NCI-H1092 (cell line): ENCODE measurements at regions not wholly inside any gene's neighbourhood (a gene's known extent, or its start where the extent isn't known, plus 50 kb on each side); places are given as distances from the start of the nearest gene placed in this dataset.
A peak's percentile ranks its signal among the peaks of the same experiment; 100 is the strongest.

Source experiments
- DNase-seq: peaks from one replicate; lab custom pipeline; 2025; lab: John Stamatoyannopoulos, UW

DNA sequence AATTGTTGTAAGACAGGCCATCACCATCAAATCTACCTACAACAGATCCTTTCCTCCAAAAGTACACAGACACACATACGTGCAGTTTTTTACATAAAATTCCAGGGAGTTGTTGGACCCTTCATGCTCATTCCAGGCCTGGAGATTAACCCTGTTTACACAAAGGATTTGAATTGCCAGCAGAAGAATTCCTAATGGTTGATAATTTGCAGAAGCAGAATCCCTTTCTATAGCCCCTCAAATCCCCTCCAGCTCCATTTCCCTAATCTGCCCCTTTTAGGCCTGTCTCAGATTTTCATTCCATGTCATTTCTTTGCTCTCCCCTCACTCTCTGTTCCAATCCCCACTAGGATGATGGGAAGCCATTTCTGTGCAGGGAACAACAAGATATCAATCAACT is 102.9 kb upstream of the TOX3 start:
- DNase-seq: no peak

DNA sequence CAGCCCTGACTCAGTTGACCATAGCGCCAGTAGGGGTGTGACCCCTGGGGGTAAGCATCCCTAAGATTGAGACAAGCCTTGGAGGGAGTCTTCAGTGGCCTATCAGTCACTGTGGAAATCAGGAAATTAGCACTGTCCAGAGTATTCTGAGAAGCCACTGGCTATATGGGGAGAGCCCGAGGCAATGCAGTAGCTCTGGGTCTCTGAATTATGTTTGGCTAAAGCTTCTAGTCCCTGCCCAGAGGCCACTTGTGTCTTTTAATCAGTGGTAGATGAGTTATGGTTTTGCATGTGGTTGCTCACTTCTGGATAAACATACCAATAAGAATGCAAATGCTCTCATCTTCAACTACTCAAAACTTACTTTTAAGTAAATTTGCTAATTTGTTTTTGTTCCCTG is 100.6 kb upstream of the TOX3 start:
- DNase-seq: no peak

DNA sequence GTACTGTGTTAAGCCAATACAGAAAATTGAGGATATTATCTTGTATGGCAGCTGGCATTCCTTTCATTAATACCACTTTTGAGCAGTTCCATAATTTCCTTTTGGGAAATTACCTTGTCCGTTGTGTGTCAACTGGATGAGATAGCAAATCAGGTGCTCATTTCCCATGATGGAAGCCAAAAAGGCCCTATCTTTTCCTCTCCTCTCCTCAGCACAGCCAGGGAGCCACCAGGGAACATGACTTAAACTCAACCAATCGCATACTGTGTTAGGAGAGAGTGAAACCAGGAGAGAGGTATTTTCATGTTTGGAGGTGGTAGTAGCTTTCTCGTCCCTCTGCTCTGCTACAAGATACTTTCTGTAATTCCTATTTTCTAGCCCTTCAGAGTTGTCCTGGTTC is 96.1 kb upstream of the TOX3 start:
- no peak for DNase-seq

DNA sequence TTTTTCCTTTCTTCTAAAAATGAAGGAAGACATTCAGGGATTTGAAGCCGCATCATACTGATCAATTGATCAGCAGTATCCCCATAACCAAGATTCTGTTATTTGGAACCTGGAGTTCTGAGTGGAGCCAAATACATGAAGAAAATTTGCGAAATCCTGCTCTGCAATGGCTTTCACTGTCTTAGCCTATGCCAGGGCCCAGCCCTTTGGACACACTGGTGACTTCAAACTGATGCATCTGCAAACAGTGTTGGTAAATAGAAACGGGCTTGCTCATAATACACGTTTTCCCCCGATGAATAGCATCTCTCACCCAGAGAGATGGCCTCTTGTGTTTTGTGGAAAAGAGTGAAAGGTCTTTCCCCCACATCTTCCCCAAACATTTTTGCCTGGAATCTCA is 87.6 kb upstream of the TOX3 start:
- DNase-seq: no peak

DNA sequence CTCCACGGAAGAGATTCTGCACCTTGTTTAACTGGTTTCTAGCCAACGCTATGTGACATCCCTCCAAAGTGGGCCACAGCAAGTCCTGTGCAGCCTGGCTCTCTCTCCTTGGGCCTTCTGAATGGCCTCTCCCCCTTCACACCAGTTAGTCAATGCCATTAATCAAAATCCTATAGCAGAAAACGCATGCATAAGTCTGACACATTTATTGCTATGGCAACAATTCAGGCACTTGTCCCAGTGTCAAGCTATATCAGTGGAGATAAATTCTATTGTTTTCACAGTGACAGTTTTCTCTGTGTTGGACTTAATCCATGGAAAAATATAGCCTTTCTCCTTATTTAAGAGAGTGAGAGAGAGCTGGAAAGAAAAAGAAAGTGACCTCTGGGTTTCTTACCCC is 87.2 kb upstream of the TOX3 start:
- no peak for DNase-seq

DNA sequence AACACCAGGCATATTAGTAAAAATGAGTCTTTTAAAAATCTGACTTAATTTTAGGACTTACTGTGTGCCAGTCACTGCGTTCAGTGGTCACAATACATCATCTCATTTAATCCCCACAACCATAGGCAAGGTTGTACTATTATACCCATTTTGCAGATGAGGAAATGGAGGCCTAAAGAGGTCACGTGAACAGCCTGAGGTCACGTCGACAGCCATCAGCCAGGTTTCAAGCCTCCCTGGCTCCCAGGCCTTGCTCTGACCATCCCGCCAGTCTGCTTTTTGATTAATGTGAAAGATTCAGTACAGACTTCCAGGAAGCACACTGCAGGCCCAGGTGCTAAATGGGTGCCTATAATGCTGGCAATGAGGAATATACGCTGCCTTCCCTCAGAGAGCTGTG is 86.3 kb upstream of the TOX3 start:
- no peak for DNase-seq

DNA sequence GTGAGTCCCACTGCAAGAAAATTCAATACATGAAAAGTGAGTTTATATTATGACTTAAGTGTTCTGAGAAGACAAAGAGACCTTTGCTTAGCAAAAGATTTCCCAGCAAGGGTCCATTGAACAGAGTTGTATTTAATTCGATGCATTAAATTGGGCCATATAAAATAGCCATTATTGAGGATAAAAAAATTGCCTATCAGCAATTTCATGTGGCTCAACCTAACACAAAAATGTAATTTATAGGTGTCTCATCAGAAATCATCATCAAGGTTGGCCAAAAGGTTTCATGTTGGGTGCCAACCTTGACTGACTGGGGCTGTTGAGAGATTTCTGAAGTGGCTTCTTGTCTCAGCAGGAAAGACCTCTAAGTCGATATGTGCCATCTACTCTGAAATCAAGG is 84.8 kb upstream of the TOX3 start:
- DNase-seq: no peak

DNA sequence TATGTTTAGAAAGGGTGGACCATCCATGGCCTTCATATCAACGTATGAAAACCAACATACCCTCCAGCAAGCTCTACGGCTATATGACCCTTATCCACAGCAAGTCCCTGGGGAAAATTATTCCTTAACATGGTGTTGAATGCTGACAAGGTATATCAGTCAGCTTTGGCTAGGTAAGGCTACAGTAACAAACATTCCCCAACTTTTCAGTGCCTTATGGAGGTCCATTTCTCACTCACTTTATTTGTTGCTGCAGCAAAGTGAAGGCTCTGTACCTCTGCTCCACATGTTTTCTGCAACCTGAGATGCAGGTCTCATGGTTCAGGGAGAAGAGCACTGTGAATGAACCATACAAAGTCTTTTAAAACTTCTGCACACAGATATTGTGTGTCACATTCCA is 83.8 kb upstream of the TOX3 start:
- no peak for DNase-seq

DNA sequence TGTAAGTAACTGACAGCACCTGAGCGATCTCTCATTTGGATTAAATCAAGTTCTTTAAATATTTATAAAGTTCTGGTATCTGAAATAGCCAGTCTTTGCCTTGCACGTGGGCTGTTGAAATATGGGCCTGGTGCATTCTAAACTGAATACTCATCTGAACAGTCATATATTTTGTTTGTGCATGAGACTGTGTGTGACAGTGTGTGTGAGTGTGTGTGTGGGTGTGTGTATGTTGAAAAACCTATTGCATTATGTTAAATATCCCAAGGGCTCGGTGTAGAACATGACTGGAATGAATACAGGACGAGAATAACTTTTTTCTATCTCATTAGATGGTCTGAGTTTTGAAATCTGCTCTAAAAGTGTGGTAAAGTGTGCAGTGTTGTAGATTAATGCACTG is 82.4 kb upstream of the TOX3 start:
- DNase-seq: no peak

DNA sequence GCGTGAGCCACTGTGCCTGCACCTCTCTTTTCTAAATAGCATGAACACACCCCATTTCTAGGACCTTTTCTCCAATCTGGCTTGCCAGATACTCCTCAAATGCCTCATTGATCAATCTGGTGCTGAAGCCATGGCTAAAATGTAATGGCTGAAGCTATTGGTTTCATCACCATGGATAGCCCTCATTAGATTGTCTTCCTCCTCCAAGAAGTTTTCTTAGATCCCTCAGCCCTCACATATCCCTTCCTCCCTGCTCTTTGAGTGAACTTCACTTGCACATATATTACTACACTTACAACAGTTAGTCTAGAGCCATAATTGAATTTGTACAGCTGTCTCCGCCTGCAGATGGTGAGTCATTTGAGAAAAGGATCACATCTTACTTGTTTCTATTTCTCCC is 77.9 kb upstream of the TOX3 start:
- no peak for DNase-seq

DNA sequence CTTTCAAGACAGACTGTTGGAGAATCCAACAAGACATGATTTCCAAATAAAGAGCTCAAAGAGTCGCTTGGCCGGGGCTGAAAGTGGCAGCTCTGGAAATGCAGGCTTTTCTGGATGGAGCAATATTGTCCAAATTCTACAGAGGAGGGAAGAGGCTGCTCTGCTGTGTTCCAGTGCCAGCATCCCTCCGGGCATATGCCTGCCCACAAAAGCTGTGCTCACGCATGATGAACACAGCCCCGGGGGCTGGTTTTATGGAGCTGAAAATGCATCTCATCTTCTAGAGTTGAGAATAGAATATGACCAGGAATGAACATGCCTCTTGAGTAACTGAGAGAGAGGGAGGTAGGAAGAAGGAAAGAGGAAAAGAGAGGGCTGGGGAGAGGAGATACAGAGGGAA is 74.7 kb upstream of the TOX3 start:
- no peak for DNase-seq

DNA sequence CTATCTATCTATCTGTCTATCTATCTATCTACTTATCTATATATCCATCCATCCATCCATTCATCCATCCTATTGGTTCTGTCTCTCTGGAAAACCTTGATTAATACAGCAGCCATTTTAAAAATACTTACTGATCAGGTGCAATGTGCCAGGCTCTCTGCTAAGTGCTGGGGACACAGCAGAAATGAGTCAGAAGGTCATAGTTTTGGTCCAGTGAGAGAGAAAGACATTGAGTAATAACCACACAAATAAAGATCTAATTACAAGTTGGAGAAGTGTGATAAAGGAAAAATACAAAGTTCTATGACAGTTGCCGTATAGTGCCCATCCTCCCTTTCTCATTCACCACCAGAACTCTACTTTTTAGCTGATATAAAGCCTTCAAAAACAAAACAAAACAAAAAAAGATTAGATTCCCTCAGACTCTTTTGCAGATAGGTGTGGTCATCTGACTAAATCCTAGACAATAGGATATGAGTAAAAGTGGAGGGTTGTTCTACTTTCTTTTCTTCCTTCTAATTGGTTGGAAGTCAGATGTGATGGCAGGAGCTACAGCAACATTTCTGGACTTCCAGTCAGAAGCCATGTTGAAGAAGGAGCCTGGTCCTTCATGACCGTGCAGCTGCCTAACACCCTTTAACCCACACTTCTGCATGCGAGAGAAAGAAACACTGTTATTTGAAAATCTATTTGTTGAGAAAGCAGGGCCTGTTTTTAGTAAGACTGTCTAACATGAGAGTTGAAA is 72.0 kb upstream of the TOX3 start:
- no peak for DNase-seq

DNA sequence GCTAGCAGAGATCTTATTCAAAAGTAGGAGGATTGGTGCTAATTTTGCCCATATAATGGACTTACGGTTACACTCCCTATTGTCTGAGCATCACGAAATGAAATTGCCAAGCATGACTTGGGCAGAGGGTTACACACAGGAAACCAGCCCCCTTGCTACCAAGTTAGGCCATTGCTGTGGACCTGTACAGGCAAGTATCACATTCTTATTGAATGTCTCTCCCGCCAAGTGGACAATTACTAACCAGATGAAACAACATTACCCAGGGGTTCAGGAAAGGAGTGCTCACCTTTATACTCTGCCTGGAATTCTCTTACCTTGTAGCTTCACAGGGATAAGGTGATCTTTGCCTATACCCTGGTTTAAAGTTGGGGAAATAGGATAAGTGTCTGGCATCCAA is 70.6 kb upstream of the TOX3 start:
- DNase-seq: no peak

DNA sequence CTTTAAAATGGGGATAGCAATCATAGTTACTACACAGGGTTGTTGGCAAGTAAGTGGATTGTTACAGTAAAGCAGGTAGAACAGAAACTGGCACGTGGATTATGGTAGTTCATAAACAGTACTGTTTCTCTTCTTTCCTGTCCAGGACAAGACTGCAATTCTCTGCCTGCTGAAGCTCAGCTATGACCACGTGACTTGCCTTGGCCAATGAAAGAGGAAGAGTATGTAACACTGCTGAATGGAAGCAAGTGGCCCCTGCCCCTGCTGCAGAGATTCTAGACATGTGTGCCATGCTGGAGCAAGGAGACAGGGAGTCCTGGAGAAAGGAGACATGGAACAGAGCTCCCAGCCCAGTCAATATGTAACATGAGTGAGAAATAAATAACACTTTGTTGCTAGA is 66.6 kb upstream of the TOX3 start:
- no peak for DNase-seq

DNA sequence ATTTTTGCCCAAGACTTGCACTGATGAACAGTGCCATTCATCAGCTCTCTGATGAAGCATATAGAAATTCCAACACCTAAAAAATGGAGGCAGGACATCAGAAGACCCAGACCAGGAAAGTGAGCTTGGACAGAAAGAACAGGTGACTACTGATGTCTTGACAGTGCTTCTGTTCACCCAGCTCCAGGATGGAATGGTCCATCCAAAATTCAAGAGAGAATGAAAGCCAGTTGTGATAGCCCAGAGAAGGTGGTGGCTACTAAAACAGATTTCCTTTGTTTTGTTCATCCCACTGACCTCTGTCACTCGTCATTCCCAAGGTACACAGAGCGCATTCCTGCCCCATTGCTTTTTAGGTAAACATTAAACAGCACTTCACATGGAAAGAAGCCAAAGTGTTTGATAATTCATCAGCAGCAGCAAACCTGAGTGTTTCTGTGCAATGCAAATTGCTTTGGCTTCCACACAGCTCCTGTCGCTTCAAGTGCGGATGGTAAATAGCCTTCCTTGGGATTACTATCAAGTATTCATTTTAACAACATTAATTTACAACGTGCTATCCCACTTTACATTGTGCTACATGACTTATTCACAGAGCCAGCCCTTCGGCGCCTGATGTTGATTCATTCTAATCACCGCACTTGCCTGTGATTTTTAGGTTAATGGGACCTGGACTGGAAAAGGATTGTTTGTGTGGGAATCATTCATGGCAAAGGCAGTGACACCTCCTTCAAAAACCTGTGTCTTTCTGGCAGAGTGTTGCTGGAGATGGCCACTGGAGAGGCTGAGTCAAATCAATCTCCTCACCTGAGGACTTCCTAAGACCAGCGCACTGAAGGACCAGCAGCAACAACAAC is 65.1 kb upstream of the TOX3 start:
- peak; percentile 52 for DNase-seq

DNA sequence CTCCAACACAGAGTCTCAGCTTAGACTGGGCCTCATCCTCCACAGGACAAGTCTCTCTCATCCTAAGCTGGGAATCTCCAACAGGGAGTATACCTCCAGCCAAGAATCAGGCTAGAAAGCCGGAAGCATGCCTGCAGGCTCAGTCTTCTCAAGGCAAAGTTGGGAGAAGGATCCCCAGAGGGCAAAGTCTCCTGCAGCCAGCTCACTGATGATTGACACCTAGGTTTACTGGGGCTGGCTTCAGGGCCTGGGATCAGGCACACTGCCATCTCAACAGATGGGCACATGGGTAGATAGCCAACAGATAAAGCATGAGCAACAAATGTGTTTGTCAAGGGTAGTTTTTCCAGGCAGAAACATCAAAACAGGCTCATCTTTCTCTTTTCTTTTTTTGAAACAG is 56.1 kb upstream of the TOX3 start:
- no peak for DNase-seq

DNA sequence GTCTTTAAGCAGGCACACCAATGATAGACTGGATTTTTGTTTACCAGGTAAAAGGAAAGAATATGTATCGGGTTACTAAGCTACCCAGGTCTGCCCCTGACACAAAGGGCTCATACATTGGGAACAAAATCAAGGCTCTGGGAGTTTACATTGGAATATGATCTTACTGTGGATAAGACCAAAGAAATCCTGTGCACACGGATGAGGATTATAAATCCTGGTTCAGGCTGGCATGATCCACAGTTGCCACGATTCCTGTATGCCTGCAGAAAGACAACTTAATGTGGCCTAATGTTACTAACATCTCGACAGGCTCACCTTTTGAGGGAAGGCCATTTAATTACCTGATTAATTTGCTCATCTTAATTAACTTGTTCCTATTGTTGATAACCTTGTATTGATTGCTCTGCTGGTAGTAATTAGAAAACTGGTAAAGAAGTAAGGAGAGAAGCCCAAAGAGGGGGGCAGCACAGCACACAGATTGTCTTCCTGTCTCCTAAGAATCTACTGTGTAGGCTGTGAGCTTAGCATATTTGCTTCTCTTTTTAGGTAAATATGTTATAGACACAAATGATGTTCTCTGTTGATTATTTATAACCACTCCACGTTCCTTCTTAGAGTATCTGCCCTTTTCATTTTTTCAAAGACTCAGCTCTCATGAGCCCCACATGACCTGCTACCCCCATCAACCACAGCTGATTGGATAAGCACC is 51.0 kb upstream of the TOX3 start:
- peak; percentile 58 for DNase-seq

DNA sequence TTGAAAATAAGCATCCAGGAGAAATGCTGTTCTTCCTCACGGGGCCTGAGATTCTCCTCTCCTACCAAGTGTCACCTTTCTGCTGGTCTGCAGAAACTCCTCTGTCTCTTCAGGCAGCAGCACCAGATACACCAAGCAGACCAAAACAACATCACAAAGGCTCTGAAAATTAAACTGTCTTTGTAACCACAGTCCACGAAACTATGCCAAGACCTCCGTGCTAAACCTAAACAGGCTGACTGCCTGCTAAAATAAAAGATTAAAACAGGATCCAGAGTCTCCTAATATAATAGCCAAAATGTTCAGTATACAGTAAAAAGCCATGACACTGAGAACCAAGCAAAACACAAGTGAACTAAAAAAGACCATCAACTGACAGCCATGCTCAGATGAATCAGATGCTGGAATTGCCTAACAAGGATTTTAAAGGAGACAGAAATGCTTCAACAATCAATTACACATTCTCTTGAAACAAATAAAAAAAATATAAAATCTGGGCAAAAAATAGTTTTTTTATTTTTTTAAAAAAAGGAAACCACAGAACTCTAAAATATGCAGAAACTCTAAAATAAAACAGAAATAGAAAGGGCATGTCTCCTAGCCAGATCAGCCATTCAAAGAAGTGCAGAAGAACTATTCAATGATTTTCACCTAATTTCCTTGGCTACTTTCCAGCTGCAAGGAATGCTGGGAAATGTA is 50.3 kb upstream of the TOX3 start:
- no peak for DNase-seq
